ENCODE measurements at regions not wholly inside any gene's neighbourhood (a gene's known extent, or its start where the extent isn't known, plus 50 kb on each side); places are given as distances from the start of the nearest gene placed in this dataset.
"Not testable (repeated sequence)": the region's sequence is repeated elsewhere in the genome, so short reads cannot be mapped to it uniquely, and the experiment has no call there.

DNA sequence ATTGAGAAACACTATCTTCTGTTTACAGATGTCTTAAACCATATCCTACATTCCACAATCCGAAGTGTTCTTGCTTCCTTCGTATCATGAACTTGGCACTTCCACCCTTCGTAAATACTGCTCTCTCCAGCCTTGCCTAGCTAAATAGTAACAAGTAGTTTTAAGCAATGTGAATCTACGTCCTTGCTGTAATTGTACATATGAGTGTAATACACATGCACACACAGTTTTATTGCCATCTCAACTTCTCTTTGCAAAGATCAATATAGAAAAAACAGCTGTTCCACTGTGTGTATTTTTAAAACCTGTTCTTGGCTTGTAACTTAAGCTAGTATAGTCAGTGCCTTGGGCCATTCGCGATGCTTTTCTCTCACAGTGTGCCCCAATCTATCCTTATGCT, 1524.7 kb downstream of the GRIK2 start:
- ChIA-PET POLR2A (no interaction called here), CTCF (no interaction called here)

DNA sequence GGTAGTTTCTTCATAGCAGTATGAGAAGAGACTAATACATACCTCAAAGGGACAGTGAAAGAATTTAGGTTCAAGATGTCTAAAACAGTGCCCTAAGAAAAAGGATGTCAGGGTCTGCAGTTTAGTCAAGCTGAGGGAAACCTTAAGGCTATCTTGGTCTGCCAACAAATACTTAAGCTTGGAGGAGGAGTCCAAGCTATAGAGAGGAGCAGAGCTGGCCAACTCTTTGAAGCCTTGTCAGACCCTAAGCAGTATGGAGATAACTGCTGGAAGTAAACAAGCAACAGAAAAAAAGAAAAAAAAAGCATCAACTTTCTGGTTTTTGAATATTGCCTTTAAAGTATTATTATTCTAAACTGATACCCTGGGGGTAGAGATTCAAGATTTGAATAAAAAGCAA, 1518.1 kb downstream of the GRIK2 start:
- CTCF ChIA-PET = no interaction called here
- POLR2A ChIA-PET = no interaction called here

DNA sequence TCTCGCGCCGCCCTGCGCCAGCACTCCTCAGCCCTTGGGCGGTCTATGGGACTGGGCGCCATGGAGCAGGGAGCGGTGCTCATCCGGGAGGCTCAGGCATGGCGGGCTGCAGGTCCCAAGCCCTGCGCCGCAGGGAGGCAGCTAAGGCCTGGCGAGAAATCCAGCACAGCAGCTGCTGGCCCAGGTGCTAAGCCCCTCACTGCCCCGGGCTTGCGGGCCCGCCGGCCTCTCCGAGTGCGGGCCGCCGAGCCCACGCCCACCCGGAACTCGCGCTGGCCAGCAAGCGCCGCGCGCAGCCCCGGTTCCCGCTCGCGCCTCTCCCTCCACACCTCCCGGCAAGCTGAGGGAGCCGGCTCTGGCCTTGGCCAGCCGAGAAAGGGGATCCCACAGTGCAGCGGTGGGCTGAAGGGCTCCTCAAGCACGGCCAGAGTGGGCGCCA, 1517.2 kb downstream of the GRIK2 start:
- POLR2A ChIA-PET, CTCF ChIA-PET: not testable (repeated sequence)

DNA sequence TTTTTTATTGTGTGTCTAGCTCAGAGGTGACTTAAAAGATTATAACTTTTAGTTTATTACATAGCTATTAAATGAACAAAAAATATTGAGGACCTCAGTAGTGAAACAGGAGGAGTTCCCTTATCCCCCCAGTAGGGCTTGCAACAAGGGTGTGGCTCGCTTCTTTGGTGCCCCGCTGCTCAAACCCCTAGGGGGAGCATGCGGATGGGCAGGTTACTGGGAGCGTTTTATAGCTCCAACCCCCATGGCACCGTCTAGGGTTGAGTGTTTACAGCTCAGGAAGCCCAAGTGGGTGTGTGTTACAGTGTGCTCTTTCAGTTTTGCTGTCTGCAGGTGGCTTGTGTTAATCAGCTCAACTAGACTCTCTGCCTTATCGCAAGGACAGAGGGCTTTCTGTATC, 1513.7 kb downstream of the GRIK2 start:
- CTCF ChIA-PET = no interaction called here
- POLR2A ChIA-PET = no interaction called here

DNA sequence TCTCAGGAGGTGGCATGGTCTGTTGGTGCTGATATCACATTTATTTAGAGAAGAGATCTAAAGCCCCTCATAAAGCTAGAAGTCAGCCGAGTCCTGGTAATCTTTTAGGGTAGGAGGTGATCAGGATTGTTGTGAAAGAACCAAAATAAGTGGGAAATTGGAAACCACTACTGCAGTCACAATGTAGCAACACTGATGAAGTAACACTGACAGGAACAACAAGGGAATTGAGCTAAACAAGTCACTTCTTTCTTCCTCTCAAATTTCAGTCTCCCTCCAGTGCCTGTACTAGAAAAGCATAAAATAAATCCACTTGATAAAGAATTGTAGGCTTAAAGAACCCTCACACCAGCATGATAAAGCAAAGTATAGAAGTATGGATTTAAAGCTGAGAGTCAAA, 1509.0 kb downstream of the GRIK2 start:
- POLR2A ChIA-PET = no interaction called here
- CTCF ChIA-PET = no interaction called here

DNA sequence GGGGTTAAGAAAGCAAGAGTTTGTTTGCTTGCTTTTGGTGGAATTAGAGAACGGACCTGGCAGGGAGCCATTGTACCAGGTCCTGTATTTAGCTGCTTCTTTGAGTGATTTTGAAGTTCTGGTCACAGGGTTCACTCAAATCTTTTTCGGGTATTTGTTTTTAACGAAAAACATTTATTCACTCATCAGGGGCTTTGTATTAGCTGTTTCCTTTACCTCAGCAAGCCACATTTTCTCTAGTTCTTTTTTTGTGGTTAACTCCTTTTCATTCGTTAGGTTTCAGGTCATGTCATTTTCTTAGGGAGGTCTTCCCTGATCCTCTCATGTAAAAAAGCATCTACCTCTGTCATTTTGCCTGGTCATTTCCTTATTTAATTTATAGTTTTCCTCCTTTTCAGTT, 1502.2 kb downstream of the GRIK2 start:
- ChIA-PET POLR2A (no interaction called here), CTCF (no interaction called here)

DNA sequence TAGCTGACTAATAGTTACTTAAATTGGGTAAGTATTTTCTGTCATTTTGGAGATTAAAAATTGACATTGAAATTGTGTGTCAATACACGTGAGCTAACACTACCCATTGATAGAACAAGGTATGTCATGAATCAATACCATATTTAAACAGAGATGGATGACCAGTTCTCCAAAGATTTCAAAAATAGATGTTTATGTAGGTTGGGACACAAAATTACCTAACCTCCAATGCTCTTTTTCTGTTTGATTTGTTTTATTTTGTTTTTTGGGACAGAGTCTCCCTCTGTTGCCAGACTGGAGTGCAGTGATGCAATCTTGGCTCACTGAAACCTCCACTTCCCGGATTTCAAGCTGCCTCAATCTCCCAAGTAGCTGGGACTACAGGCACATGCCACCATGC, 1491.7 kb downstream of the GRIK2 start:
- CTCF ChIA-PET = no interaction called here
- POLR2A ChIA-PET = no interaction called here

DNA sequence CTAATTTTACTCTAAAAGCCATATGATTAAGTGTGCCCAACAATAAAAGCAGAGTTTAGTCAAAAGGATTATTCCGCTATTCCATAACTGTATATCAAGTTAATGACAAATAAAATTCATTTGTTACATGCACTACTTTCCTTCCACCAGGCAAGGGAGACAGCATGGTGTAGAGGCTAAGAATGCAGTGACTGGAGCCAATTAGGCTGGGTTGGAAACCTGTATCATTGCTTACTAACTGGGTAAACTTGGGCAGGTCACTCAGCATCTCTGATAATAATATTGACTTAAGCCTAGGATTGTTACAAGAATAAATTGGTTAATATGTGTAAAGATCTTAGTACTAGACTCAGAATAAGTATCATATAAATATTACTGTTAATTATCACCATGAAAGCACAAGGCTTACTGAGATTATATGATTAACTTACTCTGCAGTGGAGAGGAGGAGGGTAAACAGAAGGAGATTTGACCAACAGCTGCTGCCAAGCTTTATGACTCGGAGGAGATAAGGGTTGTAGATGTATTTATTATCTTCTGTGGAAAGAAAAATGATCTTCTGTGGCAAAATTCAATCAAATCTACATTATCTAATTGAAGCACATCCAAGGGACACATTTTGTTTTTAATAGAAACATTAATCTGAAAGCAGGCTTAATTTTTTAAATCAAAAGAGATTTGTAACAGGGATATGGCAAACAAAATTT, 1459.9 kb downstream of the GRIK2 start:
- ChIA-PET POLR2A (no interaction called here), CTCF (no interaction called here)

DNA sequence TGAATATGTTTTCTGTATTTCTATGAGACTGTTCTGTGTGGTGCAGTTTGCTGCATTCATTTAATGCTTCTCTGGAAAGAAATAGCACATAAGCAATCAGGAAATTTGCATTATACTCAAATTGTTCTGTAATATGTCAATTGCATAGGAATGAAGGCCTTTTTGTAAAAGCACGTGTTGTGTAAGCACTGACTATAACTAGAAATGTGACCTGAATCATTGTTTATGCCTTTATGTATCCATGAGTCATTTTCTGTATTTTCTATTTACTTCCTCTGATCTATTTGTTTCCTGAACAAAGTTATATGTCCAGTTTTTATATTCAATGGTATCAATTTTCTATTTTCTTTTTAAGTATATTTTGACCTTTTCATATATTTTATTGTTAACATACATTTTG, 1455.3 kb downstream of the GRIK2 start:
- ChIA-PET CTCF (no interaction called here), POLR2A (no interaction called here)

DNA sequence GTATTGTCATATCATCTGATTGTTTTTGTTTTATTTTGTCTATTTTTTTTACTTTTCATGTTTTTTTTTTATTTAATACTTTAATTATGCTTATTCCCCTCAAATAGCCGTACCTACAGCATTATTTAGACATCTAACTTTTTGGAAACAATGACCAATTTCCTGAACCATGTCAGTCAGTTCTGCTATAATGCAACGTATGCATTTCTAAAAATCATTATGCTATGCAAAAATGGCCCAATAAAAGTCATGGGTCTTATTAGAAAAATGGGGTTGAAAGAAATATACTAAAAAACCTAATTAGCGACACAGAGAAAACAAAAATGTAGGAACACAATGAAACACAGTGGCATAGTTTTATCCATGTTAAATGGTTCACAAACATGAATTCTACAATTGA, 1454.7 kb downstream of the GRIK2 start:
- ChIA-PET POLR2A (no interaction called here), CTCF (no interaction called here)

DNA sequence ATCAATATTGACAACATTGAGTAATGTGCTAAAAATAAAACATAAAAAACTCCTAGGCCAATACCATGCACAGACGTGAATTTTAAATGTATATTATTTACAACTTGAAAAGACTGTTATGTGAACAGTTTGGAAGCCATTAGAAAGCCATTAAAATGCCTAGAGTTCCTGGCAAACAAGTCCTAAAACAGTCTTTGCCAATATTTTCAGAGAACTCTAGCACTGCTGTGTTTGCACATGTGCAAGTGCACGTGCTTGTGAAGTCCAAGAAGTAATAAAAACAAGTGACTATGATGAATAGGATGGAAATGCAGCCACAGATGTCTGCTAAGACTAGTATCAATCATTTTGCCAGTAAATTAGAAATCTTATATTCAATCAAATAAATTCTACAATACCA, 1447.6 kb downstream of the GRIK2 start:
- ChIA-PET POLR2A (no interaction called here), CTCF (interaction anchor here (0.5 kb wide), 1 partner anchor 64 kb away, joined by 3 read pairs; no protein-coding TSS in a partner anchor)

DNA sequence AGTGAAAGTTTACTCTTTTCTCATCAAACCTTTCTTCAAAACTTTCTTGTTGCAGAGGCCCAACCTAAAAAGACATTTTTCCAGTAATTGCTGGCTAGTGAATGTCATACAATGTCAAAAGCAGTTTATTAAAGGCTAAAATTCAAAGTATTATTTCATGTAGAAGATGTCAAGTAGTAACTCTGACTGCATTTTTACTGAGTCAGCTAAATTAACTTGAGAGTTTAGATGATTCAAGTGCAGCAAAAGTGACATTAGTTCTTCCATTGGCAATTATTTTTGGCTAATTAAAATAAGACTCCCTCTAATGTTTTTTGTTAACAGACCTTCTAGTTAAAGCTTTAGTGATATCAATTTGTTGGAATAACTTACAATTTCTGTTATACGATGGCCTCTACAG, 1438.5 kb downstream of the GRIK2 start:
- CTCF ChIA-PET = no interaction called here
- POLR2A ChIA-PET = no interaction called here

DNA sequence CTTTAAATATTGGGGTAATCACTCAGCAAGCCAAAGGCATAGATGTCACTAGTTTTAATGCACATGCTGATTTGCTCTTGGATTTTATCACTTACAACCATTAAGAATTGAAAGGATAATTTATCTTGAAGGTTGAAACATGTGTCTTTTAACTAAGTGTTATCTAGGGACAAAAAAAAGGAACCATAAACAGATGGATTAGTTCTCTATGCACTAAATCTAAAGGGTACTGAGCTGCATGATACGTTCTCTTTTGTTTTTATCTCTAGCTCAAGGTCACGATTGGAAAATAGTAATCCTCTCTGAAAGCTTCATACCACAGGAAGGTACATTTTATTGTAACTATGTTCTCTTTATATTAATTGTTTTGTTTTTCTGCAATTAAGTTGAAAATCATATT, 1426.6 kb downstream of the GRIK2 start:
- CTCF ChIA-PET = no interaction called here
- POLR2A ChIA-PET = no interaction called here

DNA sequence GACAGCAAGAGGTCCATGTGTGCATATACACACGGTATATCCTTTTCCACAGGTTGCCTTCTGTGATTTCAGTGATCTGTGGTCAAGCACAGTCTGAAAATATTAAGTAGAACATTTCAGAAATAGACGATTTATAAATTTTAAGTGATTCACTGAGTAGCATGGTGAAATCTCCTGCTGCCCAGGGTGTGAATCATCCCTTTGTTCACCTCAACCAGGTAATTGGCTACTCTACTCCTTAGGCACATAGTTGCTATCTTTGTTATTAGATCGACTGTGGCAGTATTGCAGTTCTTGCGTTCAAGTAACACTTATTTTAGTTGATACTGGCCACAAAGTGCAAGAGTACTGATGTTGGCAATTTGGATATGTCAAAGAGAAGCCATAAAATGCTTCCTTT, 1421.7 kb downstream of the GRIK2 start:
- CTCF ChIA-PET = no interaction called here
- POLR2A ChIA-PET = no interaction called here

DNA sequence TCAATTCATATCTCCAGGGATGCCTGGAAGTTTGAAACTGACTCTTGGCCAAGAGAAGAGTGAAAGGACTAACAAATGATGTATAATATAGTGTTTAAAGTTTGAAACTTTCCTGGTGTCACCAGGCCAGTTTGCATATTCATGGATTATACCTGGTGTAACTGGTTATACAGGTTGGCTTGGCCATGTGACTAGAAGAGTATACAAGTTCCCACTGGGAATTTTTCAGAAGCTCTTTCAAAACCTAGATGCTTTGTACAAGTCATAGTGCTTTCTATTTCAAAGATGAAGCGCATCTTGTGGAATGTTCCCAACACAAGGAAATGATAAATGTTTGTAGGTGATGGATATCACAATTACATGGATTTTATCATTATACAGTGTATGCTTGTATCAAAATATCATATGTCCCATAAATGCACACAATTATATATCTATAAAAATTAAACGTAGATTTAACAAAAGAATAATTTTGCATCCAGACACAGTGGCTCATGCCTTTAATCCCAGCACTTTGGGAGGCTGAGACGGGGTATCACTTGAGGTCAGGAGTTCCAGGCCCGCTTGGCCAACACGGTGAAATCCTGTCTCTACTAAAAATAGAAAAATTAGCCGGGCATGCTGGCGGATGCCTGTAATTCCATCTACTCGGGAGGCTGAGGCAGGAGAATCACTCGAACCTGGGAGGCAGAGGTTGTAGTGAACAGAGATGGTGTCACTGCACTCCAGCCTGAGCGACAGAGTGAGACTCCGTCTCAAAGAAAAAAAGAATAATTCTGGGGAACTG, 1420.2 kb downstream of the GRIK2 start:
- CTCF ChIA-PET = no interaction called here
- POLR2A ChIA-PET = no interaction called here

DNA sequence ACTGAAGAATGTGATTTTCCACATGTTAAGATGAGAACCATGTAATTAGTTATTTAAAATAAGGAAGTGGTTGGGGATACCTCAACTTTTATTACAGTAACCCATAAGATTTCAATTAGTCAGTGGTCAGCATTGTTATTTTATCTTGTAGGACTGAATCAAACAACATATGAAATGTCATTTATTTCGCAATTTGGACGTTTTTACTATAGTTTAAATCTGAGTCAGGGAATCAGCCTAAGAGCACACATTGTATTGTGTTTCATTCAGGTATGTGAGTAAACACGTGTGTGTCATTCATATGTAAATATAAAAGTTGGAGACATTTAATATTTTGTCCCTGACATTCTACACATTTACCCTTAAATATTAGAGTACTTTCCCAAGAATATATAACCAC, 1418.7 kb downstream of the GRIK2 start:
- CTCF ChIA-PET = no interaction called here

DNA sequence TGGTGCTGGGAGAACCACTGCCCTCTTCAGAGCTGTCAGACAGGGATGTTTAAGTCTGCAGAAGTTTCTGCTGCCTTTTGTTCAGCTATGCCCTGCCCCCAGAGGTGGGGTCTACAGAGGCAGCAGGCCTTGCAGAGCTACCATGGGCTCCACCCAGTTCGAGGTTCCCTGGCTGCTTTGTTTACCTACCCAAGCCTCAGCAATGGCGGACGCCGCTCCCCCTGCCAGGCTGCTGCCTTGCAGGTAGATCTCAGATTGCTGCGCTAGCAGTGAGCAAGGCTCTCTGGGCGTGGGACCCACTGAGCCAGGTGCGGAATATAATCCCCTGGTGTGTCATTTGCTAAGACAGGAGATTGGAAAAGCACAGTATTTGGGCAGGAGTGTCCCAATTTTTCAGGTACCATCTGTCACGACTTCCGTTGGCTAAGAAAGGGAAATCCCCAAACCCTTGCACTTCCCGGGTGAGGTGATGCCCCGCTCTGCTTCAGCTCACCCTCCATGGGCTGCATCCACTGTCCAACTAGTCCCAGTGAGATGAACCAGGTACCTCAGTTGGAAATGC, 1415.5 kb downstream of the GRIK2 start:
- CTCF ChIA-PET, POLR2A ChIA-PET: not testable (repeated sequence)

More for the DNA sequence above, 1418.7 kb downstream of the GRIK2 start:
- POLR2A ChIA-PET = no interaction called here

DNA sequence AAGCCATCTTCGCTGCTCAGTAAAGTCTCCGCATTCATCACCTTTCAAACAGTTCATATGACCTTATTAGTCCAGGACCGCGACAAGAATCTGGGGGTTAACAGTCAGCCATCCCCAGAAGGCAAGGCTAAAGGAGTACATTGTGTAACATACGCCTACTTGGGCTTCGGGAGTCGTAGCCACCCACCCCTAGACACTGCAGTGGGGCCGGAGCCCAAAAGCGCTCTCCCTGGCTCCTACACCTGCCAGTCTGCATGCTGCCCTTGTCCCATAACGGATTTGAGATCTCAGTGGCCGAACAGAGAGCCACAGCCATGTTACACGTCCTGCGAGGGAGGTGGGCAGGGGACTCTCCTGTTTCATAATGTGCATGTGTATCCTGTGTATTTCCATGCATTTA, 1405.5 kb downstream of the GRIK2 start:
- CTCF ChIA-PET = no interaction called here
- POLR2A ChIA-PET = no interaction called here

DNA sequence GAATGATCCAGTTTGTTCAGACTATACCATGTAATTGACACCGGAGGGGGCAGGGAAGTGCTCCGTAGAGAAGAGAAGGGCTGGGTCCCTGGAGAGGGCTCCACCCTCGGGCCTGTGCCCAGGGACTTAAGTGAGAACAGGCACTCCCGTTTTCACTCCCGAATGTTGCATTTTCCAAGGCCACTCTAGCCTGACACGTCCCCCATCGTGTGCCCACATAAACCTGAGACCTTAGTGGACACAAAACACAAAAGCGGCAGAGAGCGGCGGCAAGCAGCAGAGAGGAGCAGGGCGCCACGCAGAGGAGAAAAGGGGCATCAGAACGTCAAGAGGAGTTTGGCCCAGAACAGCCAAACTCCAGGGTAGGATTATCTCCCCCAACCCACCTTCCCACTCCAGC, 1405.1 kb downstream of the GRIK2 start:
- ChIA-PET CTCF (no interaction called here), POLR2A (no interaction called here)

DNA sequence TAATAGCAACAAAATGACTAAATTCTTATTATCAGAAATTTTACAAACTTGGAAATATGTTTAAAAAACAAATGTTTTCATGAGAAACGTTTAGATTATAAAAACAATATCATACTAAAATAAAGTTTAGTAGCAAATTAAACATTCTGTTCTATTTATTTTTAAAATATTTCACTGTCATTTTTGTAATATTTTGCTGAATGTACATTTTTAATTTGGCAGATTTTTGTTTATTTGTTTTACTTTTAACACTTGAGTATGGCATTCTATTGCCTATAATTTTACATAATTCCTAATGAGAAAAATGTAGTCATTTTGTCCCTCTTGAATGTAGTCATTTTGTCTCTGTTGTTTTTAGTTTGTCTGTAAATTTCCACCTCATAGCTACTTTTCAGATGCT, 1400.2 kb downstream of the GRIK2 start:
- ChIA-PET CTCF (no interaction called here), POLR2A (no interaction called here)

DNA sequence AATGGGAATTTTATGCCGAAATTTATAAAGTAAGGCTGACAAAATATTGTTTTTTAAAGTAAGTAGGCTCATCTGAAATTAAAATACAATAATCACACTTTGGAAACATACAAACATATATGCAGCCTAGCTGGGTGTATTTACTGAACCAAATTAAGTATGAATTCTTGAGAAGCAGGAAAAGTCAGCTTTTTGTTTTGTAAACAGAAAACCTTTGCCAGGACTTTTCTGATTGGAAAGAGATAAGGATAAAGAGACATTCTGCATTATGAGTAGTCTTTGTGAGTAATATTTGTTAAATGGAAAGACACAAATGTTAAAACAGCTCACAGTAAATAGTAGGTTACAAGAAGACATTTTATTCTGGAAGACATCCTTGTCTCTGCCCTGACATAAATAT, 1380.8 kb downstream of the GRIK2 start:
- CTCF ChIA-PET = no interaction called here
- POLR2A ChIA-PET = no interaction called here

DNA sequence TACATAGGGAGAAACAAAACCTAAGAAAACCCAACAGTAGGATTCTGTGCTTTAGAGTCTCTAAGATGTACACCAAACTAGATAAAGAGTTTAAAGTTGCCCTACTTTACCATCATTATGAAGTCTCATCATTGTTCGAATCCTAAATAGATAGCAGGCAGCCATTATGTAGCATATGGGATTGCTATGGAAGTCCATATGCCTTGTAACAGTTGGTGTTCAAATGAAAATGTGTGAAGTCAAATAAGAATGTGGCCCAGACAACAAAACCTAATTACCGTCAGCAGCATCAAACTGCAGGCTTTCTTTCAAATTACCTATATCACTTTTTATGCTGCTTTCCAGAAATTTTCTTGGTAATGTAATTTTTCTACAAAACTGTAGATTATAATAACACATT, 1380.1 kb downstream of the GRIK2 start:
- CTCF ChIA-PET = no interaction called here
- POLR2A ChIA-PET = no interaction called here
